ENCODE measurements at regions not wholly inside any gene's neighbourhood (a gene's known extent, or its start where the extent isn't known, plus 50 kb on each side); places are given as distances from the start of the nearest gene placed in this dataset.

DNA sequence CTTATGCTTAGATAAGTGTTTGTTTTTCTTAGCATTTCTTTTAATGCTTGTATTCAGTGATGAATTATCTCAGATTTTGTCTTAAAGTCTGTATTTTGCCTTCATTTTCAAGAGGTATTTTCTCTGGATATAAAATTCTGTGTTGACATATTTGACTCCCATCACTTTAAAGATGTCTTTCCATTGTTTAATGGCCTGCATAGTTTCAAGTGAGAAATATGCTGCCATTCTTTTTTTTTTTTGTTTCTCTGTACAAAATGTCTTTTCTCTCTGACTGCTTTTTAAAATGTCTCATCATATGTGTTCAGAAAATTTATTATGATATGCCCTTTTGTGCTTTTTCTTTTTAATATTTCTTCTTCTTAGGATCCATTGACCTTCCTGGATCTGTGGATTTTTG, 578.0 kb upstream of the NOX3 start:
- DNase-seq (ENCODE audit: low spot score): no peak
- H3K27me3 Mint-ChIP-seq (ENCODE audit: unreplicated experiment): no peaks in the 10 kb centered on the region
- no peak overlapping the region for H3K27ac Mint-ChIP-seq (ENCODE audit: unreplicated experiment)
- TF ChIP-seq, protein P1, sequence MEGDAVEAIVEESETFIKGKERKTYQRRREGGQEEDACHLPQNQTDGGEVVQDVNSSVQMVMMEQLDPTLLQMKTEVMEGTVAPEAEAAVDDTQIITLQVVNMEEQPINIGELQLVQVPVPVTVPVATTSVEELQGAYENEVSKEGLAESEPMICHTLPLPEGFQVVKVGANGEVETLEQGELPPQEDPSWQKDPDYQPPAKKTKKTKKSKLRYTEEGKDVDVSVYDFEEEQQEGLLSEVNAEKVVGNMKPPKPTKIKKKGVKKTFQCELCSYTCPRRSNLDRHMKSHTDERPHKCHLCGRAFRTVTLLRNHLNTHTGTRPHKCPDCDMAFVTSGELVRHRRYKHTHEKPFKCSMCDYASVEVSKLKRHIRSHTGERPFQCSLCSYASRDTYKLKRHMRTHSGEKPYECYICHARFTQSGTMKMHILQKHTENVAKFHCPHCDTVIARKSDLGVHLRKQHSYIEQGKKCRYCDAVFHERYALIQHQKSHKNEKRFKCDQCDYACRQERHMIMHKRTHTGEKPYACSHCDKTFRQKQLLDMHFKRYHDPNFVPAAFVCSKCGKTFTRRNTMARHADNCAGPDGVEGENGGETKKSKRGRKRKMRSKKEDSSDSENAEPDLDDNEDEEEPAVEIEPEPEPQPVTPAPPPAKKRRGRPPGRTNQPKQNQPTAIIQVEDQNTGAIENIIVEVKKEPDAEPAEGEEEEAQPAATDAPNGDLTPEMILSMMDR (IDR thresholded peaks at IDR 0.05; ENCODE audit: unreplicated experiment): no peak
- no peaks in the 10 kb centered on the region for H3K9me3 Mint-ChIP-seq (ENCODE audit: unreplicated experiment)
- no peaks in the 10 kb centered on the region for H3K4me1 Mint-ChIP-seq (ENCODE audit: unreplicated experiment)
- H3K36me3 Mint-ChIP-seq (ENCODE audit: low read depth, unreplicated experiment): peaks cover 5% of the 10 kb centered on the region
- no peak overlapping the region for H3K4me3 Mint-ChIP-seq (ENCODE audit: unreplicated experiment)

DNA sequence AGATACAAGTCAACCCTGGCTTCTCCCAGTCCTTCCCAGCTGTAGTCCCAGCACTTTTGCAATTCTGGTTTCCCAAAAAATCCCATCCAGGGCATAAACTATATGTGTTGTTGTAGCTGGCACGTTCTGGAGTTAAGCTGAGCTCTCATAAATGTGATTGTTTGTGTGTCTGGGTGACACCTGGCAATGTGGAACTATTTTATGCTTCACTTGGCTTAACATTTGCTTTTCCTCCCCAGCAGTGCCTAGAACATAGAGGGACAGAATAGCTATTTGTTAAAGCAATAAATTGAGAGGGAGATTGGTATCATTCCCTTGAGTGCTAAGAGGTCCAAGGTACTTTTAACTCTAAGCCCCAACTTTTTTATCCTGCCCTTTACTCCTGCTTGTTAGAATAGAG, 575.9 kb upstream of the NOX3 start:
- Mint-ChIP-seq H3K4me3 (ENCODE audit: unreplicated experiment) (no peak overlapping the region), H3K36me3 (ENCODE audit: low read depth, unreplicated experiment) (peaks cover 5% of the 10 kb centered on the region), H3K4me1 (ENCODE audit: unreplicated experiment) (no peaks in the 10 kb centered on the region), H3K9me3 (ENCODE audit: unreplicated experiment) (no peaks in the 10 kb centered on the region), H3K27me3 (ENCODE audit: unreplicated experiment) (no peaks in the 10 kb centered on the region), H3K27ac (ENCODE audit: unreplicated experiment) (no peak overlapping the region)
- TF ChIP-seq, protein P1 (IDR thresholded peaks at IDR 0.05; ENCODE audit: unreplicated experiment): no peak
- DNase-seq (ENCODE audit: low spot score): no peak

DNA sequence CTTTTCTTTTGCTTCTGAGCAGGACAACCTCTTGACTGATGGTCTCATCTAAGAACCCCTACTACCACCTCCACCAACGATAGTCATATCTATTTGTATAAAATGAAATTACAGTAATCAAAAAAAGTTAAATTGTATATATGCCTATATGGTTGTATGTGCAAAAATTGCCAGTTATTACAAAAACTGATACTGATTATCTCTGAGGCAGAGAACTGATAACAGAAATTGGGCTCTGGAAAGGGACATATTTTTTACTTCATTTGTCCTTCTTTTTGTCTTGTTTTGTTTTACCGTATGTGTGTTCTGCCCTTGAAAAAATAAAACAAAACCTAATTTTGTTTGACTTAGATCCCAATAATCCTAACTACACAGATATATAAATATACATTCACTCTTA, 574.4 kb upstream of the NOX3 start:
- H3K4me1 Mint-ChIP-seq (ENCODE audit: unreplicated experiment): no peaks in the 10 kb centered on the region
- TF ChIP-seq, protein P1 (IDR thresholded peaks at IDR 0.05; ENCODE audit: unreplicated experiment): no peak
- H3K9me3 Mint-ChIP-seq (ENCODE audit: unreplicated experiment): no peaks in the 10 kb centered on the region
- no peak for DNase-seq (ENCODE audit: low spot score)
- H3K27ac Mint-ChIP-seq (ENCODE audit: unreplicated experiment): no peak overlapping the region
- H3K36me3 Mint-ChIP-seq (ENCODE audit: low read depth, unreplicated experiment): peaks cover 5% of the 10 kb centered on the region
- H3K27me3 Mint-ChIP-seq (ENCODE audit: unreplicated experiment): no peaks in the 10 kb centered on the region
- no peak overlapping the region for H3K4me3 Mint-ChIP-seq (ENCODE audit: unreplicated experiment)

DNA sequence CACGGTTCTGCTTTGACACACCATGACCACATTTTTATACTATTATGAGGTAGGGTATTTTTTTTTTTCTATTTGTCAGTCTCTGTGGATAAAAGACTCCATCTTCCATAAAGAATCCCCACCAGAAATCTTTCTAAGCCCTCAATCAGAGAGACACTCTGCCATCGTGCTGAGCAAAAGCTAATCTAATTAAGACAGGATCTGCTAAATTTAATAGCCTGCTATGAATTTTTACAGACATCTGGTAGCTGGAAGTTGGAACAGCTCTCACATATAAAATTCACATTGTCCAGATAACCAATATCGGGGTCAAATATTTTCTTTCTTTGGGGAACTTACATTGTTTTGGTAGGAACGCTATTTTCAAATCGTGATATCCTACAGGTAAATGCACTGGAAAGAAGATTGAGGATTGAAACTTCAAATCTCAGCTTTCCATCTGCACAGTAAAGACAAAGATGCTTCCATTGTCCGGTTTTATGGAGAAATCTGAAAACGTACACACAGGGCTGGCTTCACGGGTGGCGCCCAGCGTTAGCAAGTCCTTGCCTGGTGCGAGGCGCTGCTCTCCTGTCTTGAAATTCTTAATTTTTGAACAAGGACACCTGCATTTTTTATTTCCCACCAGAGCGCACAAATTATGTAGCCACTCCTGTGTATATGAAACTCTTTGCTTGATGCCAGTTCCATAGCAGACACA, 573.8 kb upstream of the NOX3 start:
- Mint-ChIP-seq H3K9me3 (ENCODE audit: unreplicated experiment) (no peaks in the 10 kb centered on the region), H3K4me1 (ENCODE audit: unreplicated experiment) (no peaks in the 10 kb centered on the region), H3K27me3 (ENCODE audit: unreplicated experiment) (no peaks in the 10 kb centered on the region), H3K36me3 (ENCODE audit: low read depth, unreplicated experiment) (peaks cover 5% of the 10 kb centered on the region), H3K4me3 (ENCODE audit: unreplicated experiment) (no peak overlapping the region), H3K27ac (ENCODE audit: unreplicated experiment) (no peak overlapping the region)
- TF ChIP-seq, protein P1 (IDR thresholded peaks at IDR 0.05; ENCODE audit: unreplicated experiment): no peak
- no peak for DNase-seq (ENCODE audit: low spot score)

DNA sequence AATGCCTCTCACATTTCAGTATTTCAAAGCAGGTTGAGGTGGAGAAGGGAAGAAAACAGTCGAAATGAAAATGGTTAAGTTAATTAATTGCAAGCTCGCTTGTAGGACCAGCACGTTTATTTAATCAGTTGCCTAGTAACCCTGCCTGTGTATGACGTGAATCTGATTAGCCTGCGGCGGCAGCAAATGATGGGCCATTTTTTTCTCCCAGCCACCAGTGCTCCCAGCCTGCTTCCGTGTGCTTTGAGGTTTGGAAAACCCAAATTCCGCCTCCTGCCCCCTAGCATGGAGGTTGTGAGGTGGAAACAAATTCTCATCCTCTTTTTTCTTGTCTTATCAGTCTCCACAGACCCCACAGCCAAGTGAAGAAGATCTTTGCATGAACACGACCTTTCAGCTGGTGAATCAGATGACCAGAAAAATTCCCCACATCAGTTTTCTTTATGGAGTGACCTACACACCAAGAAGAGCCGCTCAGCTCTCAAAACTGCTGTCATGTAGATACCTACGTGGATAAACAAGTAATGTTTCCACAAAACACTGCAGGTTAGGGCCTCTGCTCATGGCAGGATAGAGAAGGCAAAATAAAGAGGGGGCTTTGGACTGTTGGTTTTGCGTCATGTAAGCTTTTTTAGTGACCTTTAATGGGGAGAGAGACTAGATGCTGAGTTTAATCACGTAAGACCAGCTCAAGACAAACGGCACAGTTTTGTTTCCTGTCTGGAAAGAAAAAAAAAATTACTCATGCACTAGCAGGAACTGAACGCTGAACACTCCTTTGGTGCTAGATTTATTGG, 572.9 kb upstream of the NOX3 start:
- Mint-ChIP-seq H3K9me3 (ENCODE audit: unreplicated experiment) (no peaks in the 10 kb centered on the region), H3K27ac (ENCODE audit: unreplicated experiment) (peak overlapping the region; percentile 36), H3K4me1 (ENCODE audit: unreplicated experiment) (no peaks in the 10 kb centered on the region), H3K27me3 (ENCODE audit: unreplicated experiment) (no peaks in the 10 kb centered on the region), H3K36me3 (ENCODE audit: low read depth, unreplicated experiment) (peaks cover 5% of the 10 kb centered on the region), H3K4me3 (ENCODE audit: unreplicated experiment) (no peak overlapping the region)
- DNase-seq (ENCODE audit: low spot score): no peak
- TF ChIP-seq, protein P1 (IDR thresholded peaks at IDR 0.05; ENCODE audit: unreplicated experiment): no peak

Data from endothelial cell (in vitro differentiated cells).